NOMO-1 (cell line): ENCODE measurements at regions not wholly inside any gene's neighbourhood (a gene's known extent, or its start where the extent isn't known, plus 50 kb on each side); places are given as distances from the start of the nearest gene placed in this dataset.
"Not testable (repeated sequence)": the region's sequence is repeated elsewhere in the genome, so short reads cannot be mapped to it uniquely, and the experiment has no call there.

Source experiments
- DNase-seq, 2 experiments: peaks; one replicate each; lab custom pipeline; 2025; ENCODE audit not compliant: unreplicated experiment in 2 of 2; lab: John Stamatoyannopoulos, UW

- DNase-seq, result no peak
These were observed 68.8 kb upstream of the IYD start for GRCh38 chr6:150299873-150300485.

- DNase-seq, result no peak
These were observed 66.8 kb upstream of the IYD start for GRCh38 chr6:150301846-150302519.

DNA sequence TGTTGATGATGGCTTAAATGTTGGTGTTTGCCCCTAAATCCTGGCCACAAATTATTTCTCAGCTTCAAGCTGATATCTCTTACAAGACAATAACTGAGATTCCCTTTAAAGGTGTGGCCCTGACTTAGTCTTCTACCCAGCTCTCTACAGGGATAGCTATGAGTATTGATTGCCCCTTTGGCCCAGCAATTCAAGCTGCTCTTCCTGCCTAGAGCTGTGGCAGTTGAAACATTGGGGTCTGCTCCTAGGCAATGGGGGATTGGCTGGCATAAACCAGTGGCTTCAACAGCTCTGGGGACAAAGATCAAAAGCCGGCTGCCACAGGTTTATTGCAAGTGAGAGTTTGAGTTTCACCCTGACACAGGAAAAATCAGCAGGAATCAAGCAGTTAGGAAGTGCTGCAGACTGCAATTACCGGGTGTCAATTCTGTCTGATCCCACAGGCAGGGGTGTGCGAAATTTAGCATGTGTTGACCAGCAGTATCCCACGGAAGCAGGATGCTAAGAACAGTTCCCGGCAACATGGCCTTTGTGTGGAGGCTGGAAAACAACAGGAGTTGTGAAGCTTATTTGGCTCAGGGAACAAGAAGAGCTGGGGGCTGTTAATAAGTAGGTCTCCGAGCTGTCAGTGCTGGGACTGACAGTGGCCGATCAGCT, 66.2 kb upstream of the IYD start:
- no peak for DNase-seq

DNA sequence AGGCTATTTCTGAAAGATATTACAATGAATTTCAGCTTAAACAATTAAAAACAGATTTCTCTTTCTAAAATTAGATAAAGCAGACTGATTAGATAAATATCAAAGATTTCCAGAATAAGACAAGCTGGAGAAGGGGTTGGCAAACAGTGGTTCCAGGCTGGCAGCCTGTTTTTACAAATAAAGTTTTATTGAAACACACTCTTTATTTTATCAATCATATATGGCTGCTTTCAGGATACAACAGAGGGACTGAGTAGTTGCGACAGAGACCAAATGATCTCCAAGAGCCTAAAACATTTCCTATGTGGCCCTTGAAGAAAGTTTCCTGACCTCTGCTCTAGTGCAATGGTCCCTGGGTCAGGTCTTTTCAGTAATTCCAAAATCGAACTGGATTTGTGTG, 65.6 kb upstream of the IYD start:
- DNase-seq, result no peak

GRCh38 chr6:150304429-150304828, 64.4 kb upstream of the IYD start:
- no peak for DNase-seq

GRCh38 chr6:150306290-150306689, 62.5 kb upstream of the IYD start:
- DNase-seq, result no peak

DNA sequence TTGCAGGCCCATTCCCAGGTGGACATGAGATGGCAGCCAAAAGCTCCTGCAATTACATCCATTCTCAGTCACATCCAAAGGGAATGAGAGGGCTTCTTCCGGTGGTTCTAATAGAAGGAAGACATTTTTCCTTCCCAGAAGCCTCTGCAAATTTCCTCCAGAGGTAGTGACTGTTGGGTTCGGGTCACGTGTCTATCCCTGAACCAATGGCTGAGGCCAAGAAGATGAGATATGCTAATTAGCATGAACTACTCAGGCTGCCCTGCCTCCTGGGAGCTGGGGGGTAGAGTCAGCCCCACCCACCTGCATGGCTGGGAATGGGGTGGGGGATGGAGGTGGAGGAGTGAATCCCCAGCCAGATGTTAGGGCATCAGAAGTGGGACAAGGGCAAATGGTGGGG, 61.3 kb upstream of the IYD start:
- no peak for DNase-seq

DNA sequence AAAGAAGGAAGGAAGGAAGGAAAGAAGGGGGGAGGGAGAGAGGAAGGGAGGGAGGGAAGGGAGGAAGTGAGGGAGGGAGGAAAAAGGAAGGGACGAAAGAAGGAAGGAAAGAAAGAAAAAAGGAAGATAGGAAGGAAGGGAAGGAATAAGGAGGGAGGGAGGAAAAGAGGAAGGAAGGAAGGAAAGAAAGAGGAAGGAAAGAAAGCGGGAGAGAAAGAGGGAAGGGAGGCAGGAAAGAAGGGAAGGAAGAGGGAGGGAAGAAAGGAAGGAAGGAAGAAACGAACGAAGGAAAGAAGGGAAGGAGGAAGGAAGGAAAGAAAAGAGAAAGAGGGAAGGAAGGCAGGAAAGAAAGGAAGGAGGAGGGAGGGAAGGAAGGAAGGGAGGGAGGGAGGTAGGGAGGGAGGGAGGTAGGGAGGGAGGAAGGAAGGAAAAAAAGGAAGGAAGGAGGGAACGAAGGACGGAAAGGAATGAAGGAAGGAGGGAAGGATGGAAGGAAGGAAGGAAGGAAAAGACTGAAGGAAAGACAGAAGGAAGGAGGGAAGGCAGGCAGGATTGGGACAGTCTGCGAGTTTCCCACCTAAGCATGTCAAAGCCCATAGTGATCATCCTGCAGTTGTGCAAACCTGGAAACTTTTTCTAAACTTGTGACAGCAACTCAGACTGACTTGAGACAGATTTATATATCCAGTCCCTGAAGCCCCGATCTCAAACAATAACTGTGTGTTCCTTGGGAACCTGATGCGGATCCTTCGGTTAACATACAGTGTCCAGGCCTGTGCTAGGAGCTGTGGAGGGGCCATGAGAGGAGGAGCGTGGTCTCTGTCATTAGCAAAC, 59.8 kb upstream of the IYD start:
- DNase-seq, result no peak

DNA sequence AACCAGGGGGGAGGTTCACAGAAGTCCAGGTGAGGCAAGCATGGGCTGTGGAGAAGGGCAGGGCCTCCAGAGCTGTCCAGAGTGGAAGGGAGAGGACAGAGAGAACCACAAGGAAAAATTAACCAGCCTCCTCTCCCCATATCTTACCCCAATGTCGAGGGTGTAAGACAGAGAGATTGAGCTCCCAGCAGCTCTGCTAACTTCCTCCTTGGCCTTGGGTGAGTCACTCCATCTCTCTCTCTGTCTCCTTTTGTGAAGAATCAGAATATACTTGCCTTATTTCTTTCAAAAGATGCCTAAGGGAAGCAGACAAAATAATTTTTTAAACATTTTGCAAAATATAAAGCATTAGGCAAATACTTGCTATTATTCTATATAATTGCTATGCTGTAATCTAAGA, 58.3 kb upstream of the IYD start:
- DNase-seq, result peak; percentile 5 to 27

- not testable (repeated sequence) for DNase-seq
These were observed 57.5 kb upstream of the IYD start for GRCh38 chr6:150311149-150311944.

- no peak for DNase-seq
These were observed 56.4 kb upstream of the IYD start for GRCh38 chr6:150312395-150312794.

DNA sequence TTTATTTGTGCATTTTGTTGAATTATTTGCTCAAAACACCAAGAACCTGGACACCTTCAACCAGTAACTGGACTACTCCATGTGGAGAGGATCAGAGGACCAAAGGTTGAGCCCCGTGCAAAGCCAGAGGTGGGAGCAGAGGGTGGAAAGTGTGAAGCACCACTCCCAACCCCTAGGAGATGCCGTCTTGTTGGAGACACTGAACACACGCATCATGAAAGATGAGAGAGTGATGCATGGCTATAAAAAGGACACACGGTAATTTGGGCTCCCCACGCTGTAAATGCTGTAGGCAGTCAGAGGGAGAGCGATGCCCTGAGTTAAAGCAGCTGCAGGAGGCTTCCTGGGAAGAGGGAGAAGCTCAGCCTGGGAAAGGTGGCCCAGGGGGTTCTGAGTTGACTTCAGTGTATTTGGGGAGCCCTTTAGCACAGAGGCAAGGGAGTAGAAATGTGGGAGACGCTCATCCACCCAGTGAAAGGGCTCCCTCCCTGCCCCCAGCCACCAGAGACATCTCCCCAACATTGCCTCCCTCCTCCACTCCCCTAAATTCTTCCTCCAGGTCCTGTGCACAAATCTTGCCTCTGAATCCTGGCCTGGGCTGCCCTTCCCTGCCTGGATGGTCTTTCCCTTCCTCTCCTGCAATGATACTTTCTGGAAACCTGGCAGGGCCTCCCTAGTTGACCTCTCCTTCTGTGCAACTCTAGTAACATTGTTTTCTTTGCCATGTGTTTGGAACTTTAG, 55.8 kb upstream of the IYD start:
- DNase-seq, result no peak

DNA sequence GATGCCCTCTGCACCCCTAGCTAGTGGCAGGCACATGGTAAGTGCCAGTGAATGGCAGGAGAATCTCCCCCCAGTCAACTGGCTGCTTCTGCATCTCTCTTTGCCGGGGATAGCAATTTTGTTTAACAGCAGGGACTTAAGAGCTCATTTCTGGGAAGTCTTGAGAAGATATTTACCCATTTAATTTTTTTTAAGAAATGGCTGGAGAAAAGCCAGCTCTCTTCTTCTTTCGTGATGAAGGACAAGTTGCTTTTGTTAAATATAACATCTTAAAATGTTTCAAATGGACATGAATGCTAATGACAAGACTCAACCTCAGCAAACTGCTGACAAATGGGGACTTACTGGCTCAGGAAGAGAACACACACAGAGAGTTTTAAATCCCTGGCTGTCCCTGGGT, 55.0 kb upstream of the IYD start:
- DNase-seq, result no peak

DNA sequence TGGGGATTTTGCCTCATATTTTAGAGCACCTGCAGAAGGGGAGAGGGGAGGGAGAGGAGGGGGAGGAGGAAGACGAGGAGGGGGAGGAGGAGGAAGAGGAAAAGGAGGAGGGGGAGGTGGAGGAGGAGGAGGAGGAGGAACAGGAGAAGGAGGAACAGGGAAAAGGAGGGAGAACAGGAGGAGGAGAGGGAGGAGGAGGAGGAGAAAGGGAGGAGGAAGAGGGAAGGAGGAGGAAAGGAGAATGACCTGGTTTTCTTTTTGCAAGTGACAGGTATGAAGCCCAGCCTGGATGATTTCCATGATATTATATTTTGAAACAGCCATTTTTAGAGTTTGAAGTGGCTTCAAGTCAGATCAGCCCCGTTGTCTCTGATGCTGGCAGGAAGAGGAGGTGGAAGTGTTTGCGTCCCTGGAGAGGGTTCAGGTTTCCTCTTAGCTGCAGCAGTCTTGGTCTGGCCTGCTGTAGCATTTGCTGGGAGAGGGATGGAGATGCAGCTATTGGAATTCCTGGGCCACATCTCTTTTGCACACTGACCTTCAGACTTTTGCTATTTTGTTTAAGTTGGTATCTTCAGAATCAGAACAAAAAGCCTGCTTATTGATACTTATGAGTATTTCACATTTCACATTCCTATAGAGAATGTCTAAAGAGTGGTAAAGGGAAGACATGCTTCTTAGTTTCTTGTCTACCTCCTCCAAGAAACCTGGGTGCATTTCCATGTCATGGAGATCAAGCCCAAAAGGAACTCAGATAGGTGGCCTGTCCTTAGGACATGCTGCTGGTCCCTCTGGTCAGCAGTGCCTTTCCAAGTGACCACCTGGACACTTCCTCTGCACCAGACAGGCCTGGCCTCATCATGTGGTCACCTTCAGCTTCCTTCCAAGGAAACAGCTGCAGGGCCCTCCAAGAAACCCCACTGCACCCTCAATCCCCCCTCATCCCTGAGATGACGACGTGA, 54.3 kb upstream of the IYD start:
- no peak for DNase-seq

- no peak for DNase-seq
These were observed 53.2 kb upstream of the IYD start for GRCh38 chr6:150315626-150316025.

- no peak for DNase-seq
These were observed 51.9 kb upstream of the IYD start for GRCh38 chr6:150316936-150317335.
